ENCODE measurements at regions not wholly inside any gene's neighbourhood (a gene's known extent, or its start where the extent isn't known, plus 50 kb on each side); places are given as distances from the start of the nearest gene placed in this dataset.

DNA sequence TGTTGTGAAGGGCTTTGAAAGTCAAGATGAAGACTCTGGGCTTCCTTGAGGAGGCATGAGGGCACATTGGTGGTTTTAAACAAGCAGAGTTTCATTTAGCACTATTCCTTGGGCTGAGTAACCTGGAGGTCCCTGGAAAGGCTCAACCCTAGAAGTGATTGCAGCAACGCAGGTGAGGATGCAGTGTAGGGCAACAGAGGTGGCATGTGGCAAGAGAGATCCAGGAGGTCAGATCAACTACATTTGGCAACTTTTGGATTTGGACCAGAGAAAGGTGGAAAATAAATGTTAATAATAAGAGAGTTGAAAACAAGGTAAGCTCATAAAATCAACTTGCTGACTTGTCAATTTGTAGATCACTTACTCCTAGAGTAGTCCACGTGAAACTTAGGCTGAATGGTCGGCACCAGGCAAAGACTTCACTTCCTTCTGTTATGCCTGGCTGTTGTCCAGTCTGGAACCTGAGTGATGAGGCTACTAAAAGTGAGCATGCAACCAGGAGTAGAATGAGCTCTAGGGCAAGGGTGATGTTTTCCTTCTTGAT lies 414.6 kb upstream of the ZMIZ1 start:
- no peak overlapping the region for H3K27ac ChIP-seq (ENCODE audit: low read depth, low read length, poor library complexity, severe bottlenecking)
- DNase-seq (ENCODE audit: low spot score), result no peak
- TF ChIP-seq CTCF (conservative IDR thresholded peaks at IDR 0.05; ENCODE audit: low read length) (no peak), EZH2phosphoT487 (IDR thresholded peaks at IDR 0.05; ENCODE audit: borderline replicate concordance, low read depth, low read length) (no peak)
- POLR2A ChIA-PET, result interaction anchor here (0.7 kb wide), 1 partner anchor 11 kb away, joined by 3 read pairs; no protein-coding TSS in a partner anchor
- H3K4me1 ChIP-seq (ENCODE audit: insufficient read depth, low read length, poor library complexity, severe bottlenecking), result peaks cover 16% of the 10 kb centered on the region
- no TSS peak for BruUV-seq (replicated peaks)
- no peaks in the 10 kb centered on the region for H3K9me3 ChIP-seq (ENCODE audit: low read length)
- H3K4me2 ChIP-seq (ENCODE audit: low read length), result no peak overlapping the region
- no peaks in the 10 kb centered on the region for H3K9me2 ChIP-seq (ENCODE audit: insufficient read depth, low read length)
- H3K79me2 ChIP-seq (ENCODE audit: insufficient read depth, low read depth, low read length), result no peaks in the 10 kb centered on the region
- H3K4me3 ChIP-seq (ENCODE audit: low read depth, low read length, poor library complexity, severe bottlenecking), result no peak overlapping the region
- H4K20me1 ChIP-seq (ENCODE audit: insufficient read depth, low read length), result no peaks in the 10 kb centered on the region
- no peak overlapping the region for H2AFZ ChIP-seq (ENCODE audit: low read length)
- intact Hi-C loops (cut with micrococcal nuclease; ENCODE audit: unreplicated experiment), result no loop called here
- no peaks in the 10 kb centered on the region for H3K36me3 ChIP-seq (ENCODE audit: insufficient read depth, low read length)
- CTCF ChIA-PET (ENCODE audit: unreplicated experiment), result no interaction called here

DNA sequence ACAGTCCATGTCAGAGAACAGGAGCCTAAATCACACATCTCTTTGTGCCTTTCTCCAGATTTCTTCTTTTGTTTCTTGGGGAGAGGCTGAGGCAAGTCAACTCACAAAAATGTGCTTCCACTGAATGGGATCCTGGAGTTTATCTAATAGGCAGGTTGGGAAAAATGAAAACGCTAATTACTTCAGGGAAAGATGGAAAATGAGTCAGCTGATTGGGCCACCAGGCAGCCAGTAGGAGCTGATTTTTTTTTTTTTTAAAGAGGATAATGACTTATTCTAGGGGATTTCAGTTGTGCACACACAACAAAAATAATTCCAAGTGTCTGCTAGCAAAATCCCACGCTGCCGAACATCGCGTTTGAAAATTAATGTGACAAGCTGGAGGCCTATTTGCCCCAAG lies 412.8 kb upstream of the ZMIZ1 start:
- CTCF ChIA-PET (ENCODE audit: unreplicated experiment), result no interaction called here
- Histone ChIP-seq H4K20me1 (ENCODE audit: insufficient read depth, low read length) (no peaks in the 10 kb centered on the region), H3K4me1 (ENCODE audit: insufficient read depth, low read length, poor library complexity, severe bottlenecking) (peaks cover 28% of the 10 kb centered on the region), H3K9me2 (ENCODE audit: insufficient read depth, low read length) (no peaks in the 10 kb centered on the region), H2AFZ (ENCODE audit: low read length) (no peak overlapping the region), H3K79me2 (ENCODE audit: insufficient read depth, low read depth, low read length) (no peaks in the 10 kb centered on the region), H3K27ac (ENCODE audit: low read depth, low read length, poor library complexity, severe bottlenecking) (no peak overlapping the region), H3K4me3 (ENCODE audit: low read depth, low read length, poor library complexity, severe bottlenecking) (no peak overlapping the region), H3K36me3 (ENCODE audit: insufficient read depth, low read length) (no peaks in the 10 kb centered on the region), H3K9me3 (ENCODE audit: low read length) (no peaks in the 10 kb centered on the region), H3K4me2 (ENCODE audit: low read length) (no peak overlapping the region)
- no TSS peak for BruUV-seq (replicated peaks)
- POLR2A ChIA-PET, result no interaction called here
- intact Hi-C loops (cut with micrococcal nuclease; ENCODE audit: unreplicated experiment), result no loop called here
- no peak for DNase-seq (ENCODE audit: low spot score)
- TF ChIP-seq CTCF (conservative IDR thresholded peaks at IDR 0.05; ENCODE audit: low read length) (no peak), EZH2phosphoT487 (IDR thresholded peaks at IDR 0.05; ENCODE audit: borderline replicate concordance, low read depth, low read length) (no peak)

GRCh38 chr10:78656417-78657162 lies 412.2 kb upstream of the ZMIZ1 start:
- no peak for DNase-seq (ENCODE audit: low spot score)
- H3K4me1 ChIP-seq (ENCODE audit: insufficient read depth, low read length, poor library complexity, severe bottlenecking), result peaks cover 28% of the 10 kb centered on the region
- intact Hi-C loops (cut with micrococcal nuclease; ENCODE audit: unreplicated experiment), result no loop called here
- H4K20me1 ChIP-seq (ENCODE audit: insufficient read depth, low read length), result no peaks in the 10 kb centered on the region
- no peaks in the 10 kb centered on the region for H3K9me3 ChIP-seq (ENCODE audit: low read length)
- no peaks in the 10 kb centered on the region for H3K36me3 ChIP-seq (ENCODE audit: insufficient read depth, low read length)
- no peaks in the 10 kb centered on the region for H3K9me2 ChIP-seq (ENCODE audit: insufficient read depth, low read length)
- no peak for TF ChIP-seq EZH2phosphoT487 (IDR thresholded peaks at IDR 0.05; ENCODE audit: borderline replicate concordance, low read depth, low read length)
- TF ChIP-seq CTCF (conservative IDR thresholded peaks at IDR 0.05; ENCODE audit: low read length), result no peak
- CTCF ChIA-PET (ENCODE audit: unreplicated experiment), result no interaction called here
- H3K27ac ChIP-seq (ENCODE audit: low read depth, low read length, poor library complexity, severe bottlenecking), result no peak overlapping the region
- BruUV-seq (replicated peaks), result no TSS peak
- no peaks in the 10 kb centered on the region for H3K79me2 ChIP-seq (ENCODE audit: insufficient read depth, low read depth, low read length)
- POLR2A ChIA-PET, result no interaction called here
- H2AFZ ChIP-seq (ENCODE audit: low read length), result no peak overlapping the region
- no peak overlapping the region for H3K4me3 ChIP-seq (ENCODE audit: low read depth, low read length, poor library complexity, severe bottlenecking)
- no peak overlapping the region for H3K4me2 ChIP-seq (ENCODE audit: low read length)

Data from OCI-LY7 (cell line).